Endothelial cell (in vitro differentiated cells): ENCODE measurements at regions not wholly inside any gene's neighbourhood (a gene's known extent, or its start where the extent isn't known, plus 50 kb on each side); places are given as distances from the start of the nearest gene placed in this dataset.

Experiments
- DNase-seq: peaks from one replicate; pipeline ENCODE4 v3.0.0; 2021; ENCODE audit warnings: low spot score
- H3K27ac Mint-ChIP-seq: one replicate; pipeline ENCODE4 v1.8.0; 2021; ENCODE audit warnings: mixed read lengths, inconsistent platforms; ENCODE audit not compliant: unreplicated experiment
- H3K27me3 Mint-ChIP-seq: one replicate; pipeline ENCODE4 v1.8.0; 2021; ENCODE audit warnings: mild to moderate bottlenecking, moderate library complexity, mixed read lengths, inconsistent platforms; ENCODE audit not compliant: unreplicated experiment
- H3K36me3 Mint-ChIP-seq: one replicate; pipeline ENCODE4 v1.8.0; 2021; ENCODE audit warnings: mild to moderate bottlenecking, low read depth, mixed read lengths, inconsistent platforms; ENCODE audit not compliant: unreplicated experiment
- H3K4me1 Mint-ChIP-seq: one replicate; pipeline ENCODE4 v1.8.0; 2021; ENCODE audit warnings: mild to moderate bottlenecking, mixed read lengths, inconsistent platforms; ENCODE audit not compliant: unreplicated experiment
- H3K4me3 Mint-ChIP-seq: one replicate; pipeline ENCODE4 v1.8.0; 2021; ENCODE audit warnings: mild to moderate bottlenecking, mixed read lengths, inconsistent platforms; ENCODE audit not compliant: unreplicated experiment
- H3K9me3 Mint-ChIP-seq: one replicate; pipeline ENCODE4 v1.8.0; 2021; ENCODE audit warnings: mixed read lengths, inconsistent platforms; ENCODE audit not compliant: unreplicated experiment
- TF ChIP-seq, protein P1 (sequence below): fragments of 200-600 bp; sonication (generic); IDR thresholded peaks from one replicate; pipeline ENCODE4 v1.5.0; 2021; ENCODE audit warnings: antibody characterized with exemption; ENCODE audit not compliant: unreplicated experiment

- H3K9me3 Mint-ChIP-seq, result no peaks in the 10 kb centered on the region
- no peak overlapping the region for H3K27ac Mint-ChIP-seq
- TF ChIP-seq, protein P1, sequence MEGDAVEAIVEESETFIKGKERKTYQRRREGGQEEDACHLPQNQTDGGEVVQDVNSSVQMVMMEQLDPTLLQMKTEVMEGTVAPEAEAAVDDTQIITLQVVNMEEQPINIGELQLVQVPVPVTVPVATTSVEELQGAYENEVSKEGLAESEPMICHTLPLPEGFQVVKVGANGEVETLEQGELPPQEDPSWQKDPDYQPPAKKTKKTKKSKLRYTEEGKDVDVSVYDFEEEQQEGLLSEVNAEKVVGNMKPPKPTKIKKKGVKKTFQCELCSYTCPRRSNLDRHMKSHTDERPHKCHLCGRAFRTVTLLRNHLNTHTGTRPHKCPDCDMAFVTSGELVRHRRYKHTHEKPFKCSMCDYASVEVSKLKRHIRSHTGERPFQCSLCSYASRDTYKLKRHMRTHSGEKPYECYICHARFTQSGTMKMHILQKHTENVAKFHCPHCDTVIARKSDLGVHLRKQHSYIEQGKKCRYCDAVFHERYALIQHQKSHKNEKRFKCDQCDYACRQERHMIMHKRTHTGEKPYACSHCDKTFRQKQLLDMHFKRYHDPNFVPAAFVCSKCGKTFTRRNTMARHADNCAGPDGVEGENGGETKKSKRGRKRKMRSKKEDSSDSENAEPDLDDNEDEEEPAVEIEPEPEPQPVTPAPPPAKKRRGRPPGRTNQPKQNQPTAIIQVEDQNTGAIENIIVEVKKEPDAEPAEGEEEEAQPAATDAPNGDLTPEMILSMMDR, result no peak
- peaks cover 21% of the 10 kb centered on the region for H3K4me1 Mint-ChIP-seq
- no peak overlapping the region for H3K4me3 Mint-ChIP-seq
- H3K27me3 Mint-ChIP-seq, result no peaks in the 10 kb centered on the region
- peaks cover 4% of the 10 kb centered on the region for H3K36me3 Mint-ChIP-seq
- DNase-seq, result no peak
Measured at GRCh38 chr1:83023212-83023611, 975.7 kb downstream of the TTLL7 start.

DNA sequence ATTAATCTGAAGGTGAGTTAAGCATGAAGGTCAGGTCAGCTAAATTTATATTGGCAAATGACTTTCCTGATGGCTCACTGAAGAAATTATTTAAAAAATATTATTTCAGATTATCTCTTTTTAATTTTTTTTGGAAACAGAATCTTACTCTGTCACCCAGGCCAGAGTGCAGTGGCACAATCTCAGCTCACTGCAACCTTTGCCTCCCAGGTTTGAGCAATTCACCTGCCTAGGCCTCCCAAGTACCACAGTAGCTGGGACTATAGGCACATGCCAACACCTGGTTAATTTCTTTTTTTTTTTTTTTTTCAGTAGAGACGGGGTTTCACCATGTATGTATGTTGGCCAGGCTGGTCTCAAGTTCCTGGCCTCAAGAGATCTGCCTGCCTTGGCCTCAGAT, 976.7 kb downstream of the TTLL7 start:
- peaks cover 21% of the 10 kb centered on the region for H3K4me1 Mint-ChIP-seq
- TF ChIP-seq, protein P1, result no peak
- H3K27ac Mint-ChIP-seq, result no peak overlapping the region
- H3K27me3 Mint-ChIP-seq, result no peaks in the 10 kb centered on the region
- H3K4me3 Mint-ChIP-seq, result no peak overlapping the region
- H3K9me3 Mint-ChIP-seq, result no peaks in the 10 kb centered on the region
- DNase-seq, result no peak
- H3K36me3 Mint-ChIP-seq, result peaks cover 4% of the 10 kb centered on the region

DNA sequence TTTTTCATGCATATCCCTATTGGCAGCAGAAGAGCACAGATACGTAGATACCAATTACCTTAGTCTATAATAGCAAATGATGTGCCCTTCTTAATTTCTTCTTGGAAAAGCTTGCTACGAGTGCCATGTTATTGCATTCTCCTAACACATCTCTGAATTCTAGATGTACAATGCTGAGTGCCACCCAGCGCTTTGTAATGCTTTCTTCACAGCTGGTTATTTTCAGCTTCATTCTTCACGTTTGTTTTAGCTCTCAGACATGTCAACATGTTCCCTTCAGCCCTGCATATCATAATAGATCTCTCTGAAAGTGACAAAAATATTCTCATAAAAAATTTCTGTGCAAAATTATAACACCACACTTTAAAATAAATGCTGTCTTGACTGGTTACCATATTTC, 981.2 kb downstream of the TTLL7 start:
- Mint-ChIP-seq H3K36me3 (peaks cover 4% of the 10 kb centered on the region), H3K9me3 (no peaks in the 10 kb centered on the region), H3K4me3 (no peak overlapping the region), H3K27me3 (no peaks in the 10 kb centered on the region), H3K4me1 (peaks cover 2% of the 10 kb centered on the region), H3K27ac (no peak overlapping the region)
- DNase-seq, result no peak
- TF ChIP-seq, protein P1, result no peak

DNA sequence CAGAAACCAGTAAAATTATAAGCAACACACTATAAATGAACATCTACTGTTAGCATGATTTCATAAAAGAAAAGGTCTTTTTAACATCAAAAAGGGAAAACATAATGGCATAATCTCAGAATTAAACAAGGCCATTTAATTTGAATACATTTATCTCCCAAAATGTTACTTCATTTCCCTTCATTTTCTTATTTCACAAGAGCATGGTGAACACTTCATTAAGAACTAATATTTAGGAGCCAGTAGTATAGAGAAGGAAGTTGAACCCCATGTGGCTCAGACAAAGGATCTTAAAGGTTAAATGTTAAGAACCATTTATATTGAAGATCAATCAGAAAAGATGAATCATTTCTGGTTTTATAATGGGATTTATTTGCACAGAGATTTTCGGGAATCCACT, 981.7 kb downstream of the TTLL7 start:
- H3K36me3 Mint-ChIP-seq, result peaks cover 4% of the 10 kb centered on the region
- TF ChIP-seq, protein P1, result no peak
- H3K27me3 Mint-ChIP-seq, result no peaks in the 10 kb centered on the region
- H3K4me1 Mint-ChIP-seq, result no peaks in the 10 kb centered on the region
- H3K4me3 Mint-ChIP-seq, result no peak overlapping the region
- no peak for DNase-seq
- no peaks in the 10 kb centered on the region for H3K9me3 Mint-ChIP-seq
- H3K27ac Mint-ChIP-seq, result no peak overlapping the region

GRCh38 chr1:83016354-83016849, 982.5 kb downstream of the TTLL7 start:
- Mint-ChIP-seq H3K27ac (no peak overlapping the region), H3K27me3 (no peaks in the 10 kb centered on the region), H3K4me1 (no peaks in the 10 kb centered on the region), H3K9me3 (no peaks in the 10 kb centered on the region), H3K4me3 (no peak overlapping the region), H3K36me3 (peaks cover 4% of the 10 kb centered on the region)
- TF ChIP-seq, protein P1, result no peak
- no peak for DNase-seq
